GM12891 (cell line): ENCODE measurements at regions not wholly inside any gene's neighbourhood (a gene's known extent, or its start where the extent isn't known, plus 50 kb on each side); places are given as distances from the start of the nearest gene placed in this dataset.

Experiments used
- POLR2A ChIP-seq: IDR thresholded peaks from 2 replicates; pipeline ENCODE4 v1.6.1; 2011; ENCODE audit warnings: low read depth, low read length, control low read depth
- POLR2AphosphoS5 ChIP-seq: IDR thresholded peaks from 2 replicates; pipeline ENCODE4 v1.6.1; 2011; ENCODE audit warnings: low read depth, low read length, control low read depth
- SPI1 ChIP-seq: IDR thresholded peaks from 2 replicates; pipeline ENCODE4 v1.6.1; 2011; ENCODE audit warnings: low read depth, low read length, control low read depth
- TAF1 ChIP-seq: IDR thresholded peaks from 2 replicates; pipeline ENCODE4 v1.6.1; 2011; ENCODE audit warnings: low read depth, low read length, control low read depth

DNA sequence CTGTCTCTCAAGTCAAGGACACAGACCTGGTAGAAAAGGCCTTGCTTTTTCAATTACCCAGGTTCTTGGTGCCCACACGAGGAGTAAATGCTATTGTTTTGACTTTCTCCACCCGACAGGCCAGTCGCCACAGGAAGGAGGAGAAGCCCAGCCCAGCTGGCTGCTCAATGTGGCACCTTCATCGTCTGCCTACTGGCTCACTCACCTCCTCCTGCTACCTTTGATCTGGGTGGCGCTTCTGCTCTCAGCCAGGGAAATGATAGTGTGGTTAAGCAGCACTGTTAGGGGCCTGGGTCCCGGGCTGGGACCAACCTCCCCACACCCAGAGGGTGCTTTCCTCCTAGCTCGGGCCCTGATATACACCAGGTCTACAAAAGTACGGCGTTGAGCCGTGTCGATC lies 75.0 kb upstream of the FZD10 start:
- TF ChIP-seq TAF1 (no peak), POLR2AphosphoS5 (no peak), POLR2A (no peak), SPI1 (no peak)
